Lower leg skin (tissue), 3 donors: ENCODE measurements at regions not wholly inside any gene's neighbourhood (a gene's known extent, or its start where the extent isn't known, plus 50 kb on each side); places are given as distances from the start of the nearest gene placed in this dataset.

ENCODE experiments used
- POLR2A ChIP-seq, 2 donors: fragments of 450-650 bp; IDR thresholded peaks; one replicate each; pipeline ENCODE4 v1.6.1; 2016 to 2017; ENCODE audit warnings: antibody characterized with exemption in 2 of 2, mild to moderate bottlenecking in 1 of 2, moderate library complexity in 1 of 2
- TF ChIP-seq, protein P1 (sequence below), 3 donors: fragments of 450-650 bp; IDR thresholded peaks; one replicate each; pipeline ENCODE4 v1.5.1; 2016; ENCODE audit warnings: antibody characterized with exemption in 3 of 3, mild to moderate bottlenecking in 3 of 3, moderate library complexity in 2 of 3

DNA sequence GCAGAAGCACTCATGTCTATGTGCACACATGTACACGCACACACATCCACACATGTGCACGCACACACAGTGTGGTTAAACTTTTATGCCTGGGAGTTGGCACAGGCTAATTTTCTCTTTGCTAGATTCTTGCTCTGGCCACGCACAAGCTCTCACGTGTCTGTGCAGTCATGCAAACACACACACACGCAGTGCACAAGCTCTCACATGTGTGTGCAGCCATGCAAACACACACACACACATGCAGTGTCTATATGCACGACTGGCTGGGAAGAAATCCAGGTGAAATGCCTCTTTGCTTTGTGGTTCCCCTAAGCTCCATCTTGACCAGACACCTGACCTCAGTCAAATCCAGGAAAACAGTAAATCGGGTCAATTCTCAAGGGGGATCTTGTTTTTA, 138.0 kb downstream of the SHOX start:
- TF ChIP-seq, protein P1, sequence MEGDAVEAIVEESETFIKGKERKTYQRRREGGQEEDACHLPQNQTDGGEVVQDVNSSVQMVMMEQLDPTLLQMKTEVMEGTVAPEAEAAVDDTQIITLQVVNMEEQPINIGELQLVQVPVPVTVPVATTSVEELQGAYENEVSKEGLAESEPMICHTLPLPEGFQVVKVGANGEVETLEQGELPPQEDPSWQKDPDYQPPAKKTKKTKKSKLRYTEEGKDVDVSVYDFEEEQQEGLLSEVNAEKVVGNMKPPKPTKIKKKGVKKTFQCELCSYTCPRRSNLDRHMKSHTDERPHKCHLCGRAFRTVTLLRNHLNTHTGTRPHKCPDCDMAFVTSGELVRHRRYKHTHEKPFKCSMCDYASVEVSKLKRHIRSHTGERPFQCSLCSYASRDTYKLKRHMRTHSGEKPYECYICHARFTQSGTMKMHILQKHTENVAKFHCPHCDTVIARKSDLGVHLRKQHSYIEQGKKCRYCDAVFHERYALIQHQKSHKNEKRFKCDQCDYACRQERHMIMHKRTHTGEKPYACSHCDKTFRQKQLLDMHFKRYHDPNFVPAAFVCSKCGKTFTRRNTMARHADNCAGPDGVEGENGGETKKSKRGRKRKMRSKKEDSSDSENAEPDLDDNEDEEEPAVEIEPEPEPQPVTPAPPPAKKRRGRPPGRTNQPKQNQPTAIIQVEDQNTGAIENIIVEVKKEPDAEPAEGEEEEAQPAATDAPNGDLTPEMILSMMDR (IDR thresholded peaks at IDR 0.05): no peak
- no peak for TF ChIP-seq POLR2A (IDR thresholded peaks at IDR 0.05)
